HEK293 (cell line): ENCODE measurements at regions not wholly inside any gene's neighbourhood (a gene's known extent, or its start where the extent isn't known, plus 50 kb on each side); places are given as distances from the start of the nearest gene placed in this dataset.

ENCODE experiments used
- GLIS1 ChIP-seq: fragments of 450-650 bp; formaldehyde crosslinking; IDR thresholded peaks from 2 replicates; pipeline ENCODE4 v1.5.1; 2016; ENCODE audit warnings: missing biosample characterization, missing genetic modification characterization
- ZNF19 ChIP-seq: fragments of 450-650 bp; formaldehyde crosslinking; IDR thresholded peaks from 2 replicates; pipeline ENCODE4; 2016; ENCODE audit warnings: missing biosample characterization, missing genetic modification characterization, low read depth
- ZNF558 ChIP-seq: fragments of 450-650 bp; formaldehyde crosslinking; IDR thresholded peaks from 2 replicates; pipeline ENCODE4 v1.5.1; 2016; ENCODE audit warnings: missing biosample characterization, missing genetic modification characterization
- ZNF626 ChIP-seq: fragments of 450-650 bp; sonication (Bioruptor Pico); formaldehyde crosslinking; IDR thresholded peaks from 2 replicates; pipeline ENCODE4 v1.5.1; 2018; ENCODE audit warnings: missing biosample characterization, missing genetic modification characterization, inconsistent platforms
- ZNF747 ChIP-seq: fragments of 450-650 bp; formaldehyde crosslinking; IDR thresholded peaks from 2 replicates; pipeline ENCODE4 v1.5.1; 2016; ENCODE audit warnings: missing biosample characterization, missing genetic modification characterization
- ZNF837 ChIP-seq: fragments of 450-650 bp; formaldehyde crosslinking; IDR thresholded peaks from 2 replicates; pipeline ENCODE4 v1.5.1; 2016; ENCODE audit warnings: missing biosample characterization, missing genetic modification characterization
- TF ChIP-seq, protein P1 (sequence below): fragments of 450-650 bp; formaldehyde crosslinking; IDR thresholded peaks from 2 replicates; pipeline ENCODE4 v1.5.1; 2016; ENCODE audit warnings: missing biosample characterization, missing genetic modification characterization
- TF ChIP-seq, protein P2 (sequence below): fragments of 450-650 bp; formaldehyde crosslinking; IDR thresholded peaks from 2 replicates; pipeline ENCODE4 v1.5.1; 2017; ENCODE audit warnings: missing biosample characterization, mild to moderate bottlenecking, missing genetic modification characterization, moderate library complexity
- TF ChIP-seq, protein P3 (sequence below): fragments of 450-650 bp; formaldehyde crosslinking; IDR thresholded peaks from 2 replicates; pipeline ENCODE4 v1.5.1; 2016; ENCODE audit warnings: missing biosample characterization, missing genetic modification characterization

DNA sequence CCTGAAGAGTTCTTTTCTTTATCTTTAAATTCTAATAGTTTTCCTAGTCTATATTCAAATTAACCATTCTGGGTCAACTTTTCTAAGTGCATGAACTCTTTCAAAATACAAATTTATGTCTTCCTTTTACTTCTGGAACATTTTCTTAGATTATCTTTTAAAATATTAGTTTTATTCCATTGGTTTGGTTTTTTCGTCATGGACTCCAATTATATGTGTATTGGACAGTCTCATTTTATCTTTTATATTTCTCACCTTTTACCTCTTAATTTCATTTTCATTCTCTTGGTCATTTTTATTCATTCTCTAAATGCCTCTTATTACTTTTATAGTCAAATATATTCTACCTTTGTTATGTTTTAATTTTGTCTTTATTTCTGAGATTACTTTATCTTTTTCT lies 356.7 kb upstream of the MMS22L start:
- TF ChIP-seq, protein P1, sequence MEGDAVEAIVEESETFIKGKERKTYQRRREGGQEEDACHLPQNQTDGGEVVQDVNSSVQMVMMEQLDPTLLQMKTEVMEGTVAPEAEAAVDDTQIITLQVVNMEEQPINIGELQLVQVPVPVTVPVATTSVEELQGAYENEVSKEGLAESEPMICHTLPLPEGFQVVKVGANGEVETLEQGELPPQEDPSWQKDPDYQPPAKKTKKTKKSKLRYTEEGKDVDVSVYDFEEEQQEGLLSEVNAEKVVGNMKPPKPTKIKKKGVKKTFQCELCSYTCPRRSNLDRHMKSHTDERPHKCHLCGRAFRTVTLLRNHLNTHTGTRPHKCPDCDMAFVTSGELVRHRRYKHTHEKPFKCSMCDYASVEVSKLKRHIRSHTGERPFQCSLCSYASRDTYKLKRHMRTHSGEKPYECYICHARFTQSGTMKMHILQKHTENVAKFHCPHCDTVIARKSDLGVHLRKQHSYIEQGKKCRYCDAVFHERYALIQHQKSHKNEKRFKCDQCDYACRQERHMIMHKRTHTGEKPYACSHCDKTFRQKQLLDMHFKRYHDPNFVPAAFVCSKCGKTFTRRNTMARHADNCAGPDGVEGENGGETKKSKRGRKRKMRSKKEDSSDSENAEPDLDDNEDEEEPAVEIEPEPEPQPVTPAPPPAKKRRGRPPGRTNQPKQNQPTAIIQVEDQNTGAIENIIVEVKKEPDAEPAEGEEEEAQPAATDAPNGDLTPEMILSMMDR (tag by site-specific recombination), result no peak
- TF ChIP-seq GLIS1 (no peak), ZNF837 (no peak), ZNF626 (no peak), ZNF558 (tag by site-specific recombination) (no peak), ZNF19 (tag by site-specific recombination) (no peak), ZNF747 (tag by site-specific recombination) (no peak)
- TF ChIP-seq, protein P2, sequence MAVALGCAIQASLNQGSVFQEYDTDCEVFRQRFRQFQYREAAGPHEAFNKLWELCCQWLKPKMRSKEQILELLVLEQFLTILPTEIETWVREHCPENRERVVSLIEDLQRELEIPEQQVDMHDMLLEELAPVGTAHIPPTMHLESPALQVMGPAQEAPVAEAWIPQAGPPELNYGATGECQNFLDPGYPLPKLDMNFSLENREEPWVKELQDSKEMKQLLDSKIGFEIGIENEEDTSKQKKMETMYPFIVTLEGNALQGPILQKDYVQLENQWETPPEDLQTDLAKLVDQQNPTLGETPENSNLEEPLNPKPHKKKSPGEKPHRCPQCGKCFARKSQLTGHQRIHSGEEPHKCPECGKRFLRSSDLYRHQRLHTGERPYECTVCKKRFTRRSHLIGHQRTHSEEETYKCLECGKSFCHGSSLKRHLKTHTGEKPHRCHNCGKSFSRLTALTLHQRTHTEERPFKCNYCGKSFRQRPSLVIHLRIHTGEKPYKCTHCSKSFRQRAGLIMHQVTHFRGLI (tag by site-specific recombination), result no peak
- TF ChIP-seq, protein P3, sequence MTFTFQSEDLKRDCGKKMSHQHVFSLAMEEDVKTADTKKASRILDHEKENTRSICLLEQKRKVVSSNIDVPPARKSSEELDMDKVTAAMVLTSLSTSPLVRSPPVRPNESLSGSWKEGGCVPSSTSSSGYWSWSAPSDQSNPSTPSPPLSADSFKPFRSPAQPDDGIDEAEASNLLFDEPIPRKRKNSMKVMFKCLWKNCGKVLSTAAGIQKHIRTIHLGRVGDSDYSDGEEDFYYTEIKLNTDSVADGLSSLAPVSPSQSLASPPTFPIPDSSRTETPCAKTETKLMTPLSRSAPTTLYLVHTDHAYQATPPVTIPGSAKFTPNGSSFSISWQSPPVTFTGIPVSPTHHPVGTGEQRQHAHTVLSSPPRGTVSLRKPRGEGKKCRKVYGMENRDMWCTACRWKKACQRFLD (tag by site-specific recombination), result no peak
